ENCODE measurements at regions not wholly inside any gene's neighbourhood (a gene's known extent, or its start where the extent isn't known, plus 50 kb on each side); places are given as distances from the start of the nearest gene placed in this dataset.
A peak's percentile ranks its signal among the peaks of the same experiment; 100 is the strongest.
"Not testable (repeated sequence)": the region's sequence is repeated elsewhere in the genome, so short reads cannot be mapped to it uniquely, and the experiment has no call there.

GRCh38 chr9:7489036-7489435, 310.5 kb downstream of the DMAC1 start:
- no peak for FAIRE-seq

DNA sequence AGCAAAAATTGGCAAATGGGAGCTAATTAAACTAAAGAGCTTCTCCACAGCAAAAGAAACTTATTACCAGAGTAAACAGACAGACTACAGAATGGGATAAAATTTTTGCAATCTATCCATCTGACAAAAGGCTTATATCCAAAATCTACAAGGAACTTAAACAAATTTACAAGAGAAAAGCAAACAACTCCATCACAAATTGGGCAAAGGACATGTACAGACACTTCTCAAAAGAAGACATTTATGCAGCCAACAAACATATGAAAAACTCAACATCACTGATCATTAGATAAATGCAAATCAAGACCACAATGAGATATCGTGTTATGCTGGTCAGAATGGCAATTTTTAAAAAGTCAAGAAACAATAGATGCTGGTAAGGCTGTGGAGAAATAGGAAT, 315.6 kb downstream of the DMAC1 start:
- FAIRE-seq; DNase-seq (ENCODE audit: low spot score in 2 of 2): not testable (repeated sequence)

More at GRCh38 chr9:7489036-7489435, 310.5 kb downstream of the DMAC1 start:
- no peak for DNase-seq (ENCODE audit: low spot score in 2 of 2)

- no peak for DNase-seq (ENCODE audit: low spot score in 2 of 2)
- no peak for FAIRE-seq
These were observed 318.0 kb downstream of the DMAC1 start for GRCh38 chr9:7481570-7481969.

DNA sequence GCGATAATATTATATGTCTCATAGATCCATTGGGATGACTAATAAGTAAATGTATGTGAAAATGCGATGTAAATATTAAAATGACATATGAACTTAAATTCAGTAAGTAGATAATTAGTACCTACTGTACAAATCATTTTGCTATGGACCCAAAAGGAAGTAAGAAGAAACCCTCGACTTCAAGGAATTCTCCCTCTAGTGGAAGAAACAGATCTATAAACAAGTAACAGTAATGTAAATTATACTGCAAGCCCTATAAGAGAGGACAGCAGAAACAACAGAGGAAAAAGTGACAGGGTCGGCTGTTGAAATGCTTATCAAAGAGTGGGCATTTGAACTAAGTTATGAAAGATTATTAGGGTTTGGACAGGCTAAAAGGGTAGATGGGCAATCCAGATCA, 320.3 kb downstream of the DMAC1 start:
- FAIRE-seq (no peak), DNase-seq (ENCODE audit: low spot score in 2 of 2) (no peak)

- DNase-seq (ENCODE audit: low spot score in 2 of 2) = no peak
These were observed 320.9 kb downstream of the DMAC1 start for GRCh38 chr9:7478646-7479045.

DNA sequence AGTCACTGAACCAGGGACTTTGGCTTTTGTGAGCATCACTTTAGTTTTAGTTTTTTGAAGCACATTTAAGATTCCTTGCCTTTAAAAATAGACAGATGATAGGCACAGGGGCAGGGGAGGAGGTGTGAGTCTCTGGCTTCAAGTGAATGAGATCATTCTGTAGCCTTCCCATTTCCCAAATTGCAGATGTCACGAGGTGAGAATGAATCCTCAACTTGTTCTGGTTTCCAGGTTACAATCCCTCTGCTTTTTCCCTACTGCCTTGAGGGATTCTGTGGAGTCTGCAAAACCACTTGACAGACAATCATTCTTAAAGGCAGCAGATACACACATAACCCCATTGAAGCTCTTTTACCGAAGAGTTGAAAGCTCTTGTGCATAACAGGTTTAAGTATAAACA, 332.4 kb downstream of the DMAC1 start:
- DNase-seq (ENCODE audit: low spot score in 2 of 2) (no peak), FAIRE-seq (no peak)

More at GRCh38 chr9:7478646-7479045, 320.9 kb downstream of the DMAC1 start:
- no peak for FAIRE-seq

DNA sequence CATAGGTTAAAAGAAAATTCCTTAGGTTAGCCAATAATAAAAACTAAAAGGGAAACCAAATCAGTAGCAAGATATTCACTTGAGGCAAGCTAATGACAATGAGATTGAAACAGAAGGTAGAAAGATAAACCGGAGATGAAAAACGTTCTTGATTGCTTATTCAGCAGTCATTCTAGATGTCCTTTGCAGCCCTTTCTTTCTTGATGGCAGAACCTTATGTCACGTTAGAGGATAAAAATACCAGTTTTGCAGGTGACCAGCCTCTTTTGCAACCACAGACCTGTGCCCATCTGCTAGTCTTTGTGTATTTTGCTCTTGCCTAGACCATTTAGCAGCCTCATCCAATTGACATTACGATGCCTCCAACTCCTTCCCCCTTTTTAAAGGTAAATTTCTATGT, 337.8 kb downstream of the DMAC1 start:
- FAIRE-seq (no peak), DNase-seq (ENCODE audit: low spot score in 2 of 2) (no peak)

GRCh38 chr9:7456793-7457530, 342.6 kb downstream of the DMAC1 start:
- no peak for FAIRE-seq
- DNase-seq (ENCODE audit: low spot score in 2 of 2) = no peak

DNA sequence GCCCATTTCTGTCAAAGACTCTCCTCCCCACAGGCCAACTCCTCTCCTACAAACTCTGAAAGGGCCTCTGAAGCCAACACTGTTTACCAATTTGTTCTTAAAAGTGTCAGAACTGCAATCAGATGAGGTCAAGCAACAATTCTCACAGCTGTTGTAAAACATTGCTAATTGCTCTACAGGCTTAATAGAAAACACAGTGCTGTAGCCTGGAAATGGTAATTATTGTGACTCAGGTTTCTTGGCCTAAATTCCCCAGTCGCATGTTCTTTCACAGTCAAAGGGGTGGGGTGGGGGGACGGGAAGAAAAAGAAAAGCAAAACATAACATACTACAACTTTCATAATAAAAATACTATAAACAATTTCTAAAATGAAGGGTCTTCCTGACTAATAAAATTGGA, 343.2 kb downstream of the DMAC1 start:
- no peak for FAIRE-seq
- no peak for DNase-seq (ENCODE audit: low spot score in 2 of 2)

- FAIRE-seq (no peak), DNase-seq (ENCODE audit: low spot score in 2 of 2) (no peak)
These were observed 345.0 kb downstream of the DMAC1 start for GRCh38 chr9:7454624-7455023.

GRCh38 chr9:7452378-7452777, 347.2 kb downstream of the DMAC1 start:
- no peak for FAIRE-seq
- DNase-seq (ENCODE audit: low spot score in 2 of 2) = no peak

DNA sequence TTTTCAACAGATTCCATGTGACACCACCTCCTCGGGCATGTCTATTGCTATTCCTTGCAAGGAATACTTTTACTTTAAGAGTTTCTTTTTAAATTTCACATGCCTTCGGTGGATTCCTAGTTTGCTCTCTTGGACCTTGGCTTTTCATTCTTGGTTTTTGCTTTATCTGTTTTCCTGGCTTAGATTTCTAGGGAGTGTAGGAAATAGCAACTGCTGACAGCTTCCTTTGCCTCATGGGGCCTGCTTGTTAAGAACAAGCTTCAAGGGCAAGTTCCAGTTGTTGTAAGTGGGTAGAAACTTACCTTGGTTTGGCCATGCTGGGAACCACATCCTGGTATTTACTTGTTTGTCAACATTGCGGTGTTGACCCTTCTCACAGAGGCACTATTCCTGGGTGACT, 348.5 kb downstream of the DMAC1 start:
- FAIRE-seq (no peak), DNase-seq (ENCODE audit: low spot score in 2 of 2) (no peak)

DNA sequence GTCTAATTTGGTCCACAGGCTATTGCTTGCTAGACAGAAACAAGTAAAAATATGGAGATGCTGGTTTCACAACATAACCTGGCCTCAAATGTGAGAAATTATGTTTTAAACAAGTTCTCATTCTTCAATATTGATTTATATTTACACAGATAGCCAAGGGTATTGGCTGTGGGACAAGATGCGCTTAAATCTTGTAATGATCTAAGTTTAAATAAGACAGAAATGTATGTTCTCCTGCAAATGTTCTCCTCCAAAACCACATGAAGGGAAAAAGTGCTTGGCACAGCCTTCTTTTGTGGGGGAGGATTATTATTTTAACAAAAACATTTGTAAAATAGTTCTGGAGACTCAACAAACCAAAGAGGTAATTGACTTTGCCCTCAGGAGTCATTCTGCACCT, 356.0 kb downstream of the DMAC1 start:
- FAIRE-seq = no peak

DNA sequence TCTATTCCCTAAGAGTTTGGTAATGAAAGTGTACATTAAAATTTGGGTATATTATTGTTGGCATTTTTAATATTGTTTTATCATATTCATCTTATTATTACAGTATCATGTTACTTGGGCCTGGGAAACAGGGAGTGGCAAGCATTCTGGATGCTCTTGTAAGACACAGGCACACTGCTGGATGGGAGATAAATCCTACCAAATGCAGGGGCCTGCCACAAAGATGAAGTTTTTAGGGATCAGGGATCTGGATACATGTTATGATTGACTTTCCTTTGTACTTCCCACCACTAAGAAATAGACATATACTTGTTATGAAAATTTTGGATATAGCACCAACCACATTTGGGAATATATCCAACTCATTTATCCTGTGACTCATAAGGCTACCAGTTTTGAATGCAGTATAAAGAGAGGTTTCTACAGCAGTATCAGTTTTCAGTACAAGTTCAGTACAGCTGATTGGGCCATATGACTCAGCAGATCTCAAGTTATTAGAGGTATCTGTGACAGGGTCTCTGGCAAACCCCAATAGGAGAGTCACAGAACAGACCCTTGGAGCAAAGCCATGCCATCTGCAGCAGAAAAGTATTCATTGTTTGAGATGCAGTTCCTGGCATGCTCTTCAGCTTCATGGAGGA, 360.1 kb downstream of the DMAC1 start:
- DNase-seq (ENCODE audit: low spot score in 2 of 2) = peak in 1 of 2 donors; percentile 12

More for the DNA sequence above, 356.0 kb downstream of the DMAC1 start:
- DNase-seq (ENCODE audit: low spot score in 2 of 2) = no peak

GRCh38 chr9:7436754-7437153, 362.8 kb downstream of the DMAC1 start:
- FAIRE-seq = no peak
- no peak for DNase-seq (ENCODE audit: low spot score in 2 of 2)

More for the DNA sequence above, 360.1 kb downstream of the DMAC1 start:
- FAIRE-seq = no peak

GRCh38 chr9:7433508-7434292, 365.9 kb downstream of the DMAC1 start:
- FAIRE-seq (no peak), DNase-seq (ENCODE audit: low spot score in 2 of 2) (no peak)

DNA sequence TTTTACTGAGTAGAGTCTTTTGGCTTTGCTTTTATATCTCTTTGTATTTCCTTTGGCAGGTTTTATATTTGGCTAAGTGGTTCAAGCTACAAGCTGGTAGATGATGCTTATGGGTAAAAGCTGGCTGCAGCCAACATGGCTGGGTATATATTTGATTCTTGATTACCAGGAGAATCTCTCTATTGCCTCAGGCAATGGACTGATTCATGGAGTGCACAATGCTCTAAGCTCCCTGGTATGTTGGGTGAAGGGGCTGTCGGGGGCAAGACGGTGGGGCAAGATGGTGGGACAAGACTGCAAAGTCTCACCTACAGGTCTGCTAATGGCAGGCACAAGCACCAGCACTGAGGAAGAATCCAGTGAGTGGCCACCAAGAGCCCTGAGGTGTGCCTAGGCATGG, 366.6 kb downstream of the DMAC1 start:
- DNase-seq (ENCODE audit: low spot score in 2 of 2) (no peak), FAIRE-seq (no peak)

DNA sequence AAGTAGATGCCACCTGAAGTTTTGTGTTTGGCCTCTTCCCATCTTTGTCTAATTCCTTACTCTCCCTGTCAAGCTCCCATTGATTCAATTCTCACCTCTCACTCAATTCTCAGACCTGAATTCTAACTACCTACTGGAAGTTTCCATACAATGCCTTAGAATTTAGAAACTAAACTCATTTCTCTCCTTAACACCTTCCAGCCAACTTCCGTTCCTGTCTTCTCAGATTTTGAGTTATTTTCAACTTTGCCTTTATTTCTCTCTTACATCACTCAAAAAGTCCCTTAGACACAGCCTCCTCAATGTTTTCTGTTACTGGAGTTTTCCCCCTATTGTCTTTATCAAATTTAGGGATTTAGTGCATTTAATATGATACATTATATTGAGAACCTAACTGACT, 382.2 kb downstream of the DMAC1 start:
- not testable (repeated sequence) for DNase-seq (ENCODE audit: low spot score in 2 of 2); FAIRE-seq

DNA sequence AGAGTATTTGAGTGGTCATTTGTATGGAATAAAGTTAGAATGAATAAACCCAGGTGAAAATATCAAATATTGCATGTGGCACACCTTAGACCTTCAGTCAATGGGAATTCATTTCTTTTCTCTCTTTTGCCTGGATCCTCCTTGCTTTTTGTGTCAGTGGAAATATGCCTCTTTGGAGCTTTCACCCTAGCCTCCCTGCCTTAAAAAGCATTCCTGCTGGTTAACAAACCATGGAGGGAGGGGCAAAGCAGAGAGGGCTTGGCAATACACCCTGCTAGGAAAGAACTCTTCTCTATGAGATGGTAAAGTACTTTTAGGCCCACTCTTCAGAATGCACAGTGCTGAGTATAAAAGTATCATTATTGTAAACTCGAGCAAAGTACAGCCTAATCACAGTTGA, 383.7 kb downstream of the DMAC1 start:
- no peak for FAIRE-seq
- DNase-seq (ENCODE audit: low spot score in 2 of 2) = no peak

GRCh38 chr9:7408845-7409244, 390.7 kb downstream of the DMAC1 start:
- no peak for FAIRE-seq
- no peak for DNase-seq (ENCODE audit: low spot score in 2 of 2)

DNA sequence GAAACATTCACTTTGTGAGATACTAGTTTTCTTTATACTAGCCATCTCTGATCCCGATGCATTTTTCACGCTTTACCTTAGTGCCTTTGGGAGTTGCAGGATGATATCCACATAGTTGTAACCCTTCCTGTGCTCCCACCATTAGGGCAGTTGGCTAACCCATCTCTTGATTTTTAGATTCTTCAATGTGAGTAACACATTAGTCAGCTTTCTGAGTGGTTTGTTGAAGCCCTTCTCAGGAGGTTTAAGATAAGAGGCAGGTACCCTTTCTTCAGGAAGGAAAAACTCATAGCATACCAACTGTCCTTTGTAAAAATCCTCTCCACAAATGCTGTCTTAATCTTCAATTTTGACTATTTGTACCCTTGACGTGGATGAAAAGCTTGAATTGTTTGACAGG, 392.3 kb downstream of the DMAC1 start:
- no peak for DNase-seq (ENCODE audit: low spot score in 2 of 2)

More for the DNA sequence above, 392.3 kb downstream of the DMAC1 start:
- no peak for FAIRE-seq

Measured in frontal cortex (tissue), 3 donors.